GM12878 (cell line): ENCODE measurements at regions not wholly inside any gene's neighbourhood (a gene's known extent, or its start where the extent isn't known, plus 50 kb on each side); places are given as distances from the start of the nearest gene placed in this dataset.
A peak's percentile ranks its signal among the peaks of the same experiment; 100 is the strongest.
"Not testable (repeated sequence)": the region's sequence is repeated elsewhere in the genome, so short reads cannot be mapped to it uniquely, and the experiment has no call there.

ENCODE experiments used
- ATAC-seq: fragments of 200-7000 bp; cut with Tn5 transposase; 3 replicates; pipeline ENCODE4 v1.9.1; 2020; ENCODE audit warnings: mild to moderate bottlenecking, moderate library complexity
- BruUV-seq: library from RNA; stranded (reverse); fragments of 400-500 nt; replicated peaks from 2 replicates; lab custom pipeline; 2021; lab: Mats Ljungman, UMichigan
- CTCF ChIA-PET: fragments of 300-600 bp; sonication (Branson Sonifier 250); formaldehyde crosslinking; extraction: SDS; loops from one replicate; lab custom pipeline; 2021; ENCODE audit warnings: inconsistent platforms; lab: Yijun Ruan, JAX
- POLR2A ChIA-PET: fragments of 350-600 bp; formaldehyde crosslinking; extraction: SDS; loops from one replicate; lab custom pipeline; 2021; ENCODE audit warnings: inconsistent platforms; lab: Charles Lee
- RAD21 ChIA-PET: fragments of 300-600 bp; sonication (Branson Sonifier 250); formaldehyde crosslinking; loops from one replicate; lab custom pipeline; 2023; ENCODE audit warnings: antibody characterized with exemption; ENCODE audit not compliant: unreplicated experiment; lab: Charles Lee
- SMC1A ChIA-PET: fragments of 300-600 bp; sonication (Branson Sonifier 250); formaldehyde crosslinking; loops from one replicate; lab custom pipeline; 2023; ENCODE audit not compliant: unreplicated experiment, uncharacterized antibody; lab: Charles Lee
- DNase-seq: peaks from one replicate; pipeline ENCODE4 v3.0.0-alpha.2; 2011; ENCODE audit warnings: low read depth, low spot score
- FAIRE-seq: peaks from 3 replicates; lab custom pipeline; 2011; peaks lifted over from hg19 to GRCh38; lab: Jason Lieb, UNC
- H2AFZ ChIP-seq: 2 replicates; pipeline ENCODE4 v1.6.0; 2011; ENCODE audit warnings: low read depth, low read length, control low read depth; ENCODE audit not compliant: control insufficient read depth
- H3K27ac ChIP-seq: 2 replicates; pipeline ENCODE4 v1.5.1; 2011; ENCODE audit warnings: control low read depth; ENCODE audit not compliant: control insufficient read depth, insufficient read depth
- H3K27me3 ChIP-seq, 2 experiments: replicated peaks in 1 of 2; 2 replicates each; pipeline versions ENCODE4 v1.6.0 to v1.6.1; 2011; ENCODE audit warnings: low read length in 1 of 2; ENCODE audit not compliant: control insufficient read depth in 2 of 2, insufficient read depth in 2 of 2
- H3K36me3 ChIP-seq, 2 experiments: 2 replicates each; pipeline ENCODE4 v1.5.1; 2011; ENCODE audit warnings: low read length in 1 of 2; ENCODE audit not compliant: control insufficient read depth in 2 of 2, insufficient read depth in 2 of 2
- H3K4me1 ChIP-seq: 2 replicates; pipeline ENCODE4 v1.6.1; 2011; ENCODE audit warnings: mild to moderate bottlenecking, low read length, moderate library complexity, mixed read lengths; ENCODE audit not compliant: control insufficient read depth, insufficient read depth
- H3K4me2 ChIP-seq: 2 replicates; pipeline ENCODE4 v1.6.0; 2011; ENCODE audit warnings: control low read depth; ENCODE audit not compliant: control insufficient read depth, insufficient read depth
- H3K4me3 ChIP-seq: fragments of 200-600 bp; sonication (generic); 2 replicates; pipeline ENCODE4 v1.5.1; 2016
- H3K79me2 ChIP-seq: 2 replicates; pipeline ENCODE4 v1.6.0; 2011; ENCODE audit warnings: low read length; ENCODE audit not compliant: control insufficient read depth, insufficient read depth
- H3K9ac ChIP-seq: 2 replicates; pipeline ENCODE4 v1.8.0; 2011; ENCODE audit warnings: low read length, control low read depth, mixed read lengths; ENCODE audit not compliant: control insufficient read depth, insufficient read depth
- H3K9me3 ChIP-seq: replicated peaks from 3 replicates; pipeline ENCODE4 v1.5.1; 2011; ENCODE audit warnings: mild to moderate bottlenecking, low read length; ENCODE audit not compliant: control insufficient read depth, insufficient read depth
- H4K20me1 ChIP-seq: 2 replicates; pipeline ENCODE4 v1.6.0; 2011; ENCODE audit not compliant: control insufficient read depth, insufficient read depth
- SPI1 ChIP-seq: IDR thresholded peaks from 2 replicates; pipeline ENCODE4 v1.6.1; 2011; ENCODE audit warnings: low read depth, mild to moderate bottlenecking, low read length, moderate library complexity, borderline replicate concordance; ENCODE audit not compliant: insufficient read depth
- WGBS: methylation state at CpG from one replicate; pipeline ENCODE4 v1.1.6; 2016; ENCODE audit warnings: low lambda C conversion rate; ENCODE audit not compliant: insufficient replicate concordance, insufficient coverage; ENCODE audit errors: missing lambda C conversion rate; 5-methylcytosine and 5-hydroxymethylcytosine counted together
- in situ Hi-C: fragments of 300-500 bp; cut with MboI; formaldehyde crosslinking; loops from 9 replicates; pipeline ENCODE4 v1.14.3; 2018; ENCODE audit warnings: mixed read lengths
- intact Hi-C: fragments of 100-400 bp; cut with micrococcal nuclease; formaldehyde crosslinking; loops from one replicate; pipeline ENCODE4 v1.14.2; 2022; ENCODE audit not compliant: unreplicated experiment

DNA sequence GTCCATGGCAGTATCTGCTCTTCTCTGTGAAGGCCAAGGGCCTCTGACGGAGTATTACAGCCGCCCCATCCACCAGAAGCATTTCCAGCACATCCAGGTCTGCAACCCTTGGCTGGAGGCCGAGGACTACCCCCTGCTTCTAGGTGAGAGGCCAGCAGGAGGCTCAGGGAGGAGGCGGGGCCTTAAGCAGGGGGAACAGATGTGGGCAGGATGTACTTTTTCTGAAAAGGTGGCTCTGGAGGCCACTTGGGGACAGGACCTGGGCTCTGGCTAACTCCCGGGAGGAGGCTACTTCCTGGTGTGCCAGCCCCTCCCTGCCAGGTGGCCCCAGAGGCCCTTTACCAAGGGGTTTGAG is 113.9 kb upstream of the ALDH3B2 start:
- H3K36me3 ChIP-seq, H3K79me2 ChIP-seq, in situ Hi-C loops, H3K27ac ChIP-seq, FAIRE-seq, POLR2A ChIA-PET, H3K9me3 ChIP-seq, H4K20me1 ChIP-seq, CTCF ChIA-PET, H3K27me3 ChIP-seq, DNase-seq, SMC1A ChIA-PET, H2AFZ ChIP-seq, H3K4me2 ChIP-seq, ATAC-seq, H3K4me1 ChIP-seq, H3K9ac ChIP-seq, intact Hi-C loops, H3K4me3 ChIP-seq, RAD21 ChIA-PET, BruUV-seq: not testable (repeated sequence)
- WGBS: 28% methylated on average over 5 of the region's 5 CpGs

DNA sequence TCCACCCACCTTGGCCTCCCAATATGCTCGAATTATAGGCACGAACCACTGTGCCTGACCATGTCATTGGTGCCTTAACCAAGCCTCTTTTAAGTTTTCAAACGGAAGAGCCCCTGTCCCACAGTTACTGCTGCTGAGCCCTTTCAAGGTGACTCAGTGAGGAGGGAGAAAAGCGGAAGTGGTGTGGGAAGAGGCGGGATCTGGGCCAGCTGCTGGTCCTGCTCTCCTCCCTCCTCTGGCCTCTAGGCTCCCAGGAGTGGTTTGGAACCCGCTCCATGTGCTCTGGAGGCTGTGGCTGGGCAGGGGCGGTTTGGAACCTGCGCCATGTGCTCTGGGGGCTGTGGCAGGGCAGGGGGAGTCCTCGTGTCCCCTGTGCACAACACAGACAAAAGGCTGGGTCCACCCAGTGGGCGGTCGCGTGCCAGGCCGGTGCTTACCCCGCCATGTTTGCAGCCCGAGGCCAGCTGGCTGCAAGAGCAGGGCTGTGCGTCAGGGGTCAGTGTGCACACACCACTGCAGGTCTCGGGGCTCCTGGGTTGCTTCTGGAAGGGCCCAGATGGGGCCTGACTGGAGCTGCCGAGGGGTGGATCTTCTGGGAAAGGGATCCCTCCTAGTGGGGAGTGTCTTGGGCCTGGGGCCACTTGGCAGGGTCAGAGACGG is 113.4 kb upstream of the ALDH3B2 start:
- H3K9ac ChIP-seq, H3K4me1 ChIP-seq, H3K36me3 ChIP-seq, ATAC-seq, H3K79me2 ChIP-seq, H3K9me3 ChIP-seq, CTCF ChIA-PET, H4K20me1 ChIP-seq, H3K27me3 ChIP-seq, FAIRE-seq, H3K4me3 ChIP-seq, H2AFZ ChIP-seq, BruUV-seq, intact Hi-C loops, in situ Hi-C loops, H3K4me2 ChIP-seq, SMC1A ChIA-PET, RAD21 ChIA-PET, POLR2A ChIA-PET, H3K27ac ChIP-seq, DNase-seq: not testable (repeated sequence)
- TF ChIP-seq SPI1: 0 out of 2 replicates have a peak, but pooled peaks have one; percentile 23
- 59% methylated on average over 19 of the region's 19 CpGs for WGBS

DNA sequence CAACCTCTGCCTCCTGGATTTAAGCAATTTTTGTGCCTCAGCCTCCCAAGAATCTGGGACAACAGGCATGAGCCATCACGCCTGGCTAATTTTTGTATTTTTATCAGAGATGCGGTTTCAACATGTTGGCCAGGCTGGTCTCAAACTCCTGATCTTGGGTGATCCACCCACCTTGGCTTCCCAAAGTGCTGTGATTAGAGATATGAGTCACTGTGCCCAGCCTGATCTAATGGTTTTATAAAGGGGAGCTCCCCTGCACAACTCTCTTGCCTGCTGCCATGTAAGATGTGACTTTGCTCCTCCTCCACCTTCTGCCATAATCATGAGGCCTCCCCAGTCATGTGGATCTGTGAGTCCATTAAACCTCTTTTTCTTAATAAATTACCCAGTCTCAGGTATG is 107.5 kb upstream of the ALDH3B2 start:
- intact Hi-C loops: not testable (repeated sequence)

DNA sequence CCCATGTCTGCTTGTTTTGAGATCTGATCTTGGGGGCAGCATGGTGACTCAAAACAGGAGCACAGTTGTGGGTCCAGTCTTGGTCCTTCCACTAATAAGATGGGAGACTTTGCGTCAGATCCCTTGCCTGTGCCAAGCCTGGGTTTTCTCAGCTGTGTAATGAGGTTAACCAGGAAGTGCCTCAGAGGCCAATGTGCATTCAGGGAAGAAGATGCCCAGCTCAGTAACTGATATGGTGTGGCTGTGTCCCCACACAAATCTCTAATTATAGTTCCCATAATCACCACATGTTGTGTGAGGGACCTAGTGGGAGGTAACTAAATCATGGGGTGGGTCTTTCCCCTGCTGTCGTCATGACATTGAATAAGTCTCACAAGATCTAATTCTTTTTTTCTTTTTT is 107.1 kb upstream of the ALDH3B2 start:
- intact Hi-C loops, ATAC-seq, in situ Hi-C loops, H3K9ac ChIP-seq, CTCF ChIA-PET, H3K79me2 ChIP-seq, H3K27ac ChIP-seq, BruUV-seq, H4K20me1 ChIP-seq, POLR2A ChIA-PET, FAIRE-seq, SMC1A ChIA-PET, H3K4me1 ChIP-seq, H3K4me2 ChIP-seq, H3K9me3 ChIP-seq, H2AFZ ChIP-seq, H3K27me3 ChIP-seq, RAD21 ChIA-PET, H3K4me3 ChIP-seq, DNase-seq, H3K36me3 ChIP-seq: not testable (repeated sequence)
- WGBS: 8% methylated on average over 2 of the region's 2 CpGs

More for the DNA sequence above, 107.5 kb upstream of the ALDH3B2 start:
- H3K36me3 ChIP-seq, H3K79me2 ChIP-seq, H3K27ac ChIP-seq, H2AFZ ChIP-seq, H3K4me2 ChIP-seq, POLR2A ChIA-PET, DNase-seq, in situ Hi-C loops, RAD21 ChIA-PET, H3K4me3 ChIP-seq, ATAC-seq, FAIRE-seq, BruUV-seq, H3K4me1 ChIP-seq, H4K20me1 ChIP-seq, CTCF ChIA-PET, H3K9ac ChIP-seq, SMC1A ChIA-PET, H3K9me3 ChIP-seq, H3K27me3 ChIP-seq: not testable (repeated sequence)
- 37% methylated on average over 2 of the region's 2 CpGs for WGBS
